Kidney epithelial cell (primary cell): ENCODE measurements at regions not wholly inside any gene's neighbourhood (a gene's known extent, or its start where the extent isn't known, plus 50 kb on each side); places are given as distances from the start of the nearest gene placed in this dataset.
A peak's percentile ranks its signal among the peaks of the same experiment; 100 is the strongest.

Source experiments
- DNase-seq: peaks from one replicate; pipeline ENCODE4 v3.0.0-alpha.2; 2010; ENCODE audit warnings: low read depth
- H3K27me3 ChIP-seq: 2 replicates; pipeline ENCODE4 v1.6.0; 2011; ENCODE audit warnings: low read length; ENCODE audit not compliant: control insufficient read depth, insufficient read depth
- H3K36me3 ChIP-seq: 2 replicates; pipeline ENCODE4 v1.5.1; 2011; ENCODE audit warnings: low read length; ENCODE audit not compliant: control insufficient read depth, insufficient read depth
- H3K4me3 ChIP-seq: 2 replicates; pipeline ENCODE4 v1.5.1; 2011; ENCODE audit warnings: low read depth, mild to moderate bottlenecking, control low read depth, low read length
- TF ChIP-seq, protein P1 (sequence below): IDR thresholded peaks from 2 replicates; pipeline ENCODE4 v1.5.1; 2011; ENCODE audit warnings: mild to moderate bottlenecking, moderate library complexity, low read length, control low read depth, inconsistent platforms; ENCODE audit not compliant: insufficient read depth, poor library complexity, severe bottlenecking

- Histone ChIP-seq H3K27me3 (no peaks in the 10 kb centered on the region), H3K36me3 (no peaks in the 10 kb centered on the region), H3K4me3 (no peak overlapping the region)
- peak; percentile 26 for DNase-seq
- TF ChIP-seq, protein P1, sequence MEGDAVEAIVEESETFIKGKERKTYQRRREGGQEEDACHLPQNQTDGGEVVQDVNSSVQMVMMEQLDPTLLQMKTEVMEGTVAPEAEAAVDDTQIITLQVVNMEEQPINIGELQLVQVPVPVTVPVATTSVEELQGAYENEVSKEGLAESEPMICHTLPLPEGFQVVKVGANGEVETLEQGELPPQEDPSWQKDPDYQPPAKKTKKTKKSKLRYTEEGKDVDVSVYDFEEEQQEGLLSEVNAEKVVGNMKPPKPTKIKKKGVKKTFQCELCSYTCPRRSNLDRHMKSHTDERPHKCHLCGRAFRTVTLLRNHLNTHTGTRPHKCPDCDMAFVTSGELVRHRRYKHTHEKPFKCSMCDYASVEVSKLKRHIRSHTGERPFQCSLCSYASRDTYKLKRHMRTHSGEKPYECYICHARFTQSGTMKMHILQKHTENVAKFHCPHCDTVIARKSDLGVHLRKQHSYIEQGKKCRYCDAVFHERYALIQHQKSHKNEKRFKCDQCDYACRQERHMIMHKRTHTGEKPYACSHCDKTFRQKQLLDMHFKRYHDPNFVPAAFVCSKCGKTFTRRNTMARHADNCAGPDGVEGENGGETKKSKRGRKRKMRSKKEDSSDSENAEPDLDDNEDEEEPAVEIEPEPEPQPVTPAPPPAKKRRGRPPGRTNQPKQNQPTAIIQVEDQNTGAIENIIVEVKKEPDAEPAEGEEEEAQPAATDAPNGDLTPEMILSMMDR = no peak
Measured at GRCh38 chr1:186620566-186621350, 59.5 kb downstream of the PTGS2 start.

DNA sequence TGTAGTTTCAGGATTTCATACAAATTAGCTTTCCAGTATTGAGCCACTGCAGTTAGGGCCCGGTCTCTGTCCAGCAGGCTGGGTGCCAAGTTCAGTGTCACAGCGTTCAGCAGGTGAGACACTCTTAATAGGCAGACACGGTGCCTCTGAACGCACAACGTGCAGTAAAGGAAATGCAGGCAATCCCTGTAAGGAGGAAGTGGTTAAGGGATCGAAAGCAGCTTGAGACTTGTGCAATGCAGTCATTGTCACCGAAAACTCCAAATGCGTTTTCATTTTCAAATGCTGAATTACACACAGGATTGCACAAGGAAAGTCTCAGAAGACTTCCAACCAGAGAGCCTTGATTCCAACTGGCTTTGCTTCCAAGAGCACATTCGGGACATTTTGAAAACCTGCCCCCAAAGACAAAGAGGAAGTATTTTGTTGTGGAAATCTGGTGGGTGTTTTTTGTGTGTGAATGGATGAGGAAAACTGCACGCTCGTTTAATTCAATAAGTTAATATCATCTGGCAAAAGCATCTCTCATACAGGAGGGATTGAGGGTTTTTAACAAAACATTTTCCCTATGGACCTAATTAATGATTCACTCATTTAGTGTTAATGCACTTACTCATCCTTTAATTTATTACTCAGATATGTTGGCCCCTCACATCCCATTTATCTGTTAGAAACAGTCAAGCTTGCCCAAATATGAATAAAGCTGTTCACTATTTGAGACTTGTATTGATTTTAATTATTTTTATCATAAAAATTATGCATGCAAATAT, 61.6 kb downstream of the PTGS2 start:
- Histone ChIP-seq H3K4me3 (no peak overlapping the region), H3K27me3 (no peaks in the 10 kb centered on the region), H3K36me3 (no peaks in the 10 kb centered on the region)
- DNase-seq = no peak
- TF ChIP-seq, protein P1 = no peak

GRCh38 chr1:186617926-186618325, 62.3 kb downstream of the PTGS2 start:
- TF ChIP-seq, protein P1 = no peak
- no peak for DNase-seq
- Histone ChIP-seq H3K36me3 (no peaks in the 10 kb centered on the region), H3K4me3 (no peak overlapping the region), H3K27me3 (no peaks in the 10 kb centered on the region)

GRCh38 chr1:186616511-186616910, 63.7 kb downstream of the PTGS2 start:
- no peak for DNase-seq
- no peaks in the 10 kb centered on the region for H3K27me3 ChIP-seq
- TF ChIP-seq, protein P1 = no peak
- H3K36me3 ChIP-seq = no peaks in the 10 kb centered on the region
- no peak overlapping the region for H3K4me3 ChIP-seq

- TF ChIP-seq, protein P1 = no peak
- no peaks in the 10 kb centered on the region for H3K27me3 ChIP-seq
- H3K4me3 ChIP-seq = no peak overlapping the region
- no peaks in the 10 kb centered on the region for H3K36me3 ChIP-seq
- DNase-seq = no peak
Measured at GRCh38 chr1:186615332-186615731, 64.9 kb downstream of the PTGS2 start.

DNA sequence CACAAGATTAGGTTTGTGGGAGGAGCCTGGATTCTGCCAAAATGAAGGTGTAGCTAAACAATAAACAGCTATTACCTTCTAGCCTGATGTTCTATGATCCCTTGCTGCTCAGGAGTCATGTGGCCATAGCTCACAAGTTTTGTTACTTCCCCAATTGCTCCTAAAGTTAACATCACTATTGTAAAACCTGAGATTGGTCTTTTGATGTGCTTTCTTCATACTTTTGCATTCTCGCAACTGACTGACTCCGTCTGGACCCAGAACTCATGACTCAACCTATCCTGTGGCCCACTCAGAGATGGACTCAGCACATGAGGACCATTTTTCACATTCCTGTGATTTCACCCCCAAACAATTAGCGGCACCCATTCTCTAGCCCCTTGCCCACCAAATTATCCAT, 69.1 kb downstream of the PTGS2 start:
- TF ChIP-seq, protein P1 = no peak
- H3K27me3 ChIP-seq = no peaks in the 10 kb centered on the region
- H3K36me3 ChIP-seq = no peaks in the 10 kb centered on the region
- H3K4me3 ChIP-seq = no peak overlapping the region
- no peak for DNase-seq
